HEK293 (cell line): ENCODE measurements at regions not wholly inside any gene's neighbourhood (a gene's known extent, or its start where the extent isn't known, plus 50 kb on each side); places are given as distances from the start of the nearest gene placed in this dataset.
A peak's percentile ranks its signal among the peaks of the same experiment; 100 is the strongest.

Experiments used
- BCL11A ChIP-seq: fragments of 450-650 bp; formaldehyde crosslinking; IDR thresholded peaks from 2 replicates; pipeline ENCODE4 v1.5.1; 2016; ENCODE audit warnings: low read depth, missing biosample characterization, missing genetic modification characterization
- BCL11B ChIP-seq: fragments of 450-650 bp; formaldehyde crosslinking; IDR thresholded peaks from 2 replicates; pipeline ENCODE4 v1.5.1; 2016; ENCODE audit warnings: low read depth, missing biosample characterization, missing genetic modification characterization
- KLF10 ChIP-seq: fragments of 450-650 bp; IDR thresholded peaks from 2 replicates; pipeline ENCODE4 v1.5.1; 2018; ENCODE audit warnings: missing biosample characterization, mild to moderate bottlenecking, missing genetic modification characterization
- KLF8 ChIP-seq: fragments of 450-650 bp; formaldehyde crosslinking; IDR thresholded peaks from 2 replicates; pipeline ENCODE4 v1.5.1; 2016; ENCODE audit warnings: missing biosample characterization, missing genetic modification characterization
- ZNF121 ChIP-seq: fragments of 450-650 bp; formaldehyde crosslinking; IDR thresholded peaks from 2 replicates; pipeline ENCODE4 v1.5.1; 2016; ENCODE audit warnings: missing biosample characterization, missing genetic modification characterization
- ZNF132 ChIP-seq: fragments of 450-650 bp; formaldehyde crosslinking; IDR thresholded peaks from 2 replicates; pipeline ENCODE4 v1.5.1; 2017; ENCODE audit warnings: missing biosample characterization, missing genetic modification characterization, borderline replicate concordance
- ZNF140 ChIP-seq: fragments of 450-650 bp; formaldehyde crosslinking; IDR thresholded peaks from 2 replicates; pipeline ENCODE4 v1.5.1; 2016; ENCODE audit warnings: missing biosample characterization, missing genetic modification characterization
- ZNF169 ChIP-seq: fragments of 450-650 bp; formaldehyde crosslinking; IDR thresholded peaks from 2 replicates; pipeline ENCODE4 v1.5.1; 2016; ENCODE audit warnings: missing biosample characterization, missing genetic modification characterization
- ZNF202 ChIP-seq: fragments of 450-650 bp; formaldehyde crosslinking; IDR thresholded peaks from 2 replicates; pipeline ENCODE4 v1.5.1; 2016; ENCODE audit warnings: missing biosample characterization, missing genetic modification characterization, borderline replicate concordance
- ZNF223 ChIP-seq: fragments of 450-650 bp; formaldehyde crosslinking; IDR thresholded peaks from 2 replicates; pipeline ENCODE4 v1.5.1; 2016; ENCODE audit warnings: missing biosample characterization, missing genetic modification characterization
- ZNF26 ChIP-seq: fragments of 450-650 bp; formaldehyde crosslinking; IDR thresholded peaks from 2 replicates; pipeline ENCODE4 v1.5.1; 2016; ENCODE audit warnings: missing biosample characterization, missing genetic modification characterization
- ZNF292 ChIP-seq: fragments of 450-650 bp; formaldehyde crosslinking; IDR thresholded peaks from 2 replicates; pipeline ENCODE4 v1.5.1; 2016; ENCODE audit warnings: low read depth, missing biosample characterization, missing genetic modification characterization, borderline replicate concordance
- ZNF335 ChIP-seq: fragments of 450-650 bp; formaldehyde crosslinking; conservative IDR thresholded peaks from 2 replicates; pipeline ENCODE4 v1.5.1; 2016; ENCODE audit warnings: missing biosample characterization, missing genetic modification characterization
- ZNF394 ChIP-seq: fragments of 450-650 bp; formaldehyde crosslinking; IDR thresholded peaks from 2 replicates; pipeline ENCODE4 v1.5.1; 2016; ENCODE audit warnings: missing biosample characterization, missing genetic modification characterization, mild to moderate bottlenecking, moderate library complexity, borderline replicate concordance
- ZNF433 ChIP-seq: fragments of 450-650 bp; formaldehyde crosslinking; IDR thresholded peaks from 2 replicates; pipeline ENCODE4 v1.5.1; 2016; ENCODE audit warnings: missing biosample characterization, missing genetic modification characterization, low read depth
- ZNF501 ChIP-seq: fragments of 450-650 bp; formaldehyde crosslinking; IDR thresholded peaks from 2 replicates; pipeline ENCODE4 v1.5.1; 2016; ENCODE audit warnings: missing biosample characterization, missing genetic modification characterization
- ZNF518A ChIP-seq: fragments of 450-650 bp; formaldehyde crosslinking; conservative IDR thresholded peaks from 2 replicates; pipeline ENCODE4 v1.5.1; 2016; ENCODE audit warnings: low read depth, missing biosample characterization, missing genetic modification characterization
- ZNF654 ChIP-seq: fragments of 450-650 bp; formaldehyde crosslinking; IDR thresholded peaks from 2 replicates; pipeline ENCODE4 v1.5.1; 2016; ENCODE audit warnings: low read depth, missing biosample characterization, missing genetic modification characterization
- ZNF660 ChIP-seq: fragments of 450-650 bp; IDR thresholded peaks from 2 replicates; pipeline ENCODE4 v1.5.1; 2018; ENCODE audit warnings: missing biosample characterization, mild to moderate bottlenecking, missing genetic modification characterization
- ZNF707 ChIP-seq: fragments of 450-650 bp; formaldehyde crosslinking; IDR thresholded peaks from 2 replicates; pipeline ENCODE4 v1.5.1; 2016; ENCODE audit warnings: missing biosample characterization, missing genetic modification characterization
- ZNF776 ChIP-seq: fragments of 450-650 bp; formaldehyde crosslinking; IDR thresholded peaks from 2 replicates; pipeline ENCODE4 v1.5.0; 2017; ENCODE audit warnings: missing biosample characterization, missing genetic modification characterization, borderline replicate concordance
- ZNF792 ChIP-seq: fragments of 450-650 bp; formaldehyde crosslinking; IDR thresholded peaks from 2 replicates; pipeline ENCODE4 v1.5.1; 2016; ENCODE audit warnings: missing biosample characterization, missing genetic modification characterization
- ZNF837 ChIP-seq: fragments of 450-650 bp; formaldehyde crosslinking; IDR thresholded peaks from 2 replicates; pipeline ENCODE4 v1.5.1; 2016; ENCODE audit warnings: missing biosample characterization, missing genetic modification characterization
- ZSCAN23 ChIP-seq: fragments of 450-650 bp; formaldehyde crosslinking; IDR thresholded peaks from 2 replicates; pipeline ENCODE4 v1.5.1; 2016; ENCODE audit warnings: missing biosample characterization, missing genetic modification characterization
- ZXDB ChIP-seq: fragments of 450-650 bp; formaldehyde crosslinking; IDR thresholded peaks from 2 replicates; pipeline ENCODE4 v1.5.1; 2016; ENCODE audit warnings: missing biosample characterization, missing genetic modification characterization
- TF ChIP-seq, protein P1 (sequence below): fragments of 450-650 bp; formaldehyde crosslinking; IDR thresholded peaks from 2 replicates; pipeline ENCODE4 v1.5.1; 2016; ENCODE audit warnings: missing biosample characterization, missing genetic modification characterization
- TF ChIP-seq, protein P2 (sequence below): fragments of 450-650 bp; formaldehyde crosslinking; IDR thresholded peaks from 2 replicates; pipeline ENCODE4 v1.5.1; 2017; ENCODE audit warnings: missing biosample characterization, missing genetic modification characterization
- TF ChIP-seq, protein P3 (sequence below): fragments of 450-650 bp; formaldehyde crosslinking; IDR thresholded peaks from 2 replicates; pipeline ENCODE4 v1.5.1; 2016; ENCODE audit warnings: missing biosample characterization, missing genetic modification characterization

GRCh38 chr10:21292763-21293517, 232.5 kb downstream of the SKIDA1 start (continued):
- TF ChIP-seq, protein P1, sequence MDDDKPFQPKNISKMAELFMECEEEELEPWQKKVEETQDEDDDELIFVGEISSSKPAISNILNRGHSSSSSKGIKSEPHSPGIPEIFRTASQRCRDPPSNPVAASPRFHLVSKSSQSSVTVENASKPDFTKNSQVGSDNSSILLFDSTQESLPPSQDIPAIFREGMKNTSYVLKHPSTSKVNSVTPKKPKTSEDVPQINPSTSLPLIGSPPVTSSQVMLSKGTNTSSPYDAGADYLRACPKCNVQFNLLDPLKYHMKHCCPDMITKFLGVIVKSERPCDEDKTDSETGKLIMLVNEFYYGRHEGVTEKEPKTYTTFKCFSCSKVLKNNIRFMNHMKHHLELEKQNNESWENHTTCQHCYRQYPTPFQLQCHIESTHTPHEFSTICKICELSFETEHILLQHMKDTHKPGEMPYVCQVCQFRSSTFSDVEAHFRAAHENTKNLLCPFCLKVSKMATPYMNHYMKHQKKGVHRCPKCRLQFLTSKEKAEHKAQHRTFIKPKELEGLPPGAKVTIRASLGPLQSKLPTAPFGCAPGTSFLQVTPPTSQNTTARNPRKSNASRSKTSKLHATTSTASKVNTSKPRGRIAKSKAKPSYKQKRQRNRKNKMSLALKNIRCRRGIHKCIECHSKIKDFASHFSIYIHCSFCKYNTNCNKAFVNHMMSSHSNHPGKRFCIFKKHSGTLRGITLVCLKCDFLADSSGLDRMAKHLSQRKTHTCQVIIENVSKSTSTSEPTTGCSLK: no peak
- TF ChIP-seq ZNF792 (tag by site-specific recombination): no peak
- no peak for TF ChIP-seq ZNF654 (tag by site-specific recombination)
- peak; percentile 99 for TF ChIP-seq ZNF660
- TF ChIP-seq ZNF394 (tag by site-specific recombination): peak; percentile 72
- TF ChIP-seq ZNF335 (tag by site-specific recombination): peak; percentile 43; the same call in 1 of the 2 replicates
- no peak for TF ChIP-seq ZNF433 (tag by site-specific recombination)
- no peak for TF ChIP-seq ZNF292
- TF ChIP-seq ZNF121 (tag by site-specific recombination): no peak
- no peak for TF ChIP-seq ZNF169 (tag by site-specific recombination)
- TF ChIP-seq ZNF518A: peak; percentile 25; the same call in 1 of the 2 replicates
- peak; percentile 73 for TF ChIP-seq ZXDB (tag by site-specific recombination)
- peak; percentile 76; the same call in 1 of the 2 replicates for TF ChIP-seq BCL11A (tag by site-specific recombination)
- no peak for TF ChIP-seq ZNF707 (tag by site-specific recombination)
- TF ChIP-seq ZNF223 (tag by site-specific recombination): no peak
- TF ChIP-seq ZNF837 (tag by site-specific recombination): no peak
- TF ChIP-seq ZNF776: no peak
- TF ChIP-seq ZNF501 (tag by site-specific recombination): no peak
- TF ChIP-seq, protein P2, sequence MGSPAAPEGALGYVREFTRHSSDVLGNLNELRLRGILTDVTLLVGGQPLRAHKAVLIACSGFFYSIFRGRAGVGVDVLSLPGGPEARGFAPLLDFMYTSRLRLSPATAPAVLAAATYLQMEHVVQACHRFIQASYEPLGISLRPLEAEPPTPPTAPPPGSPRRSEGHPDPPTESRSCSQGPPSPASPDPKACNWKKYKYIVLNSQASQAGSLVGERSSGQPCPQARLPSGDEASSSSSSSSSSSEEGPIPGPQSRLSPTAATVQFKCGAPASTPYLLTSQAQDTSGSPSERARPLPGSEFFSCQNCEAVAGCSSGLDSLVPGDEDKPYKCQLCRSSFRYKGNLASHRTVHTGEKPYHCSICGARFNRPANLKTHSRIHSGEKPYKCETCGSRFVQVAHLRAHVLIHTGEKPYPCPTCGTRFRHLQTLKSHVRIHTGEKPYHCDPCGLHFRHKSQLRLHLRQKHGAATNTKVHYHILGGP (tag by site-specific recombination): peak; percentile 81
- no peak for TF ChIP-seq ZNF132
- TF ChIP-seq ZNF202 (tag by site-specific recombination): no peak
- TF ChIP-seq ZNF26 (tag by site-specific recombination): no peak
- TF ChIP-seq ZSCAN23 (tag by site-specific recombination): 0 out of 2 replicates have a peak, but pooled peaks have one; percentile 29
- TF ChIP-seq KLF8: peak; percentile 66; the same call in 1 of the 2 replicates
- no peak for TF ChIP-seq ZNF140 (tag by site-specific recombination)
- no peak for TF ChIP-seq BCL11B
- TF ChIP-seq, protein P3, sequence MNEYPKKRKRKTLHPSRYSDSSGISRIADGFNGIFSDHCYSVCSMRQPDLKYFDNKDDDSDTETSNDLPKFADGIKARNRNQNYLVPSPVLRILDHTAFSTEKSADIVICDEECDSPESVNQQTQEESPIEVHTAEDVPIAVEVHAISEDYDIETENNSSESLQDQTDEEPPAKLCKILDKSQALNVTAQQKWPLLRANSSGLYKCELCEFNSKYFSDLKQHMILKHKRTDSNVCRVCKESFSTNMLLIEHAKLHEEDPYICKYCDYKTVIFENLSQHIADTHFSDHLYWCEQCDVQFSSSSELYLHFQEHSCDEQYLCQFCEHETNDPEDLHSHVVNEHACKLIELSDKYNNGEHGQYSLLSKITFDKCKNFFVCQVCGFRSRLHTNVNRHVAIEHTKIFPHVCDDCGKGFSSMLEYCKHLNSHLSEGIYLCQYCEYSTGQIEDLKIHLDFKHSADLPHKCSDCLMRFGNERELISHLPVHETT (tag by site-specific recombination): peak; percentile 89
- TF ChIP-seq KLF10 (tag by site-specific recombination): peak; percentile 84
